Right lobe of liver (tissue), 6 donors: ENCODE measurements at regions not wholly inside any gene's neighbourhood (a gene's known extent, or its start where the extent isn't known, plus 50 kb on each side); places are given as distances from the start of the nearest gene placed in this dataset.

Experiments
- ATAC-seq, 4 donors: fragments of 200-7000 bp; cut with Tn5 transposase; one replicate each; pipeline ENCODE4 v1.9.1; 2020; ENCODE audit warnings: mild to moderate bottlenecking in 4 of 4, moderate library complexity in 4 of 4
- DNase-seq, 3 donors: peaks; one replicate each; pipeline ENCODE4 v3.0.0-alpha.2; 2020
- H3K27ac ChIP-seq, 3 donors: fragments of 200-600 bp; one replicate each; pipeline ENCODE4 v1.8.0; 2022
- H3K27me3 ChIP-seq, 2 donors: fragments of 200-600 bp; one replicate each; pipeline ENCODE4 v1.8.0; 2022
- H3K36me3 ChIP-seq, 4 donors: fragments of 200-600 bp; sonication (generic) in 1 of 4; one replicate each; pipeline versions ENCODE4 v1.5.1 to v1.8.0; 2017 to 2022; ENCODE audit warnings: control low read depth in 1 of 4
- H3K4me1 ChIP-seq, 4 donors: fragments of 200-600 bp; sonication (generic) in 1 of 4; one replicate each; pipeline versions ENCODE4 v1.5.1 to v1.8.0; 2017 to 2022; ENCODE audit warnings: control low read depth in 1 of 4
- H3K4me3 ChIP-seq, 3 donors: fragments of 200-600 bp; one replicate each; pipeline ENCODE4 v1.8.0; 2022
- H3K9me3 ChIP-seq, 4 donors: fragments of 200-600 bp; sonication (generic) in 1 of 4; one replicate each; pipeline versions ENCODE4 v1.5.1 to v1.8.0; 2017 to 2022; ENCODE audit warnings: control low read depth in 1 of 4
- POLR2A ChIP-seq: fragments of 450-650 bp; IDR thresholded peaks from one replicate; pipeline ENCODE4 v1.6.1; 2017; ENCODE audit warnings: antibody characterized with exemption, mild to moderate bottlenecking
- WGBS: methylation state at CpG from one replicate; pipeline ENCODE4 v1.1.6; 2018; ENCODE audit warnings: low coverage, low lambda C conversion rate; ENCODE audit not compliant: insufficient coverage; ENCODE audit errors: missing lambda C conversion rate; 5-methylcytosine and 5-hydroxymethylcytosine counted together
- intact Hi-C, 2 donors: fragments of 100-400 bp; cut with DNase I; formaldehyde crosslinking; loops; one replicate each; pipeline versions ENCODE4 v1.11.2 to v1.14.1; 2022
- TF ChIP-seq, protein P1 (sequence below), 4 donors: fragments of 200-600 bp in 3 of 4; fragments of 450-650 bp in 1 of 4; IDR thresholded peaks; one replicate each; pipeline versions ENCODE4 v1.5.1 to v1.8.0; 2016 to 2022; ENCODE audit warnings: antibody characterized with exemption in 4 of 4, mild to moderate bottlenecking in 2 of 4
- donor health status: DM: no; HTN: yes; CAD: no.
- donor health status: DM: no; HTN: no; CAD: no.
- donor health status: DM: no; HTN: no; CAD: no.
- donor health status: DM: no; HTN: yes; CAD: no.
- donor health status: DM: no; HTN: yes; CAD: no.

DNA sequence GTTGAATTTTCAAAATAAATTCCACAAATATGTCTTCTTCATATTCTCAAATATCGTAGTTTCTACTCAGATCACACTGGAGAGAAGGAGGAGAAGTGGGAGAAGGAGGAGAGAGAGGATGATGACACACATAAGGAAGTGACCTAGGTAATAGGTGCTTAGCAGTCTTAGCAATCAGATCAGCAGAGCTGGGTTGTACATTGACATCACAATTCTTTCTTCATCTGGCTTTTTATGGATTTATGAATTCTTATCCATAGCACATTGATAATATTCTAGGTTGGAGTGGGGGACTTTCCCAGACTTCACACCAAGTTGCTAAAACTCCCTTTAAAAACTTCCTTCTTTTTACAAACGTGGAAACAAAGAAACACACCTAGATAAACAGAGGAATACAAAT, 86.9 kb downstream of the FGF9 start:
- H3K4me1 ChIP-seq: peaks cover 0 to 10% (median 2%) of the 10 kb centered on the region in 4 donors
- TF ChIP-seq, protein P1, sequence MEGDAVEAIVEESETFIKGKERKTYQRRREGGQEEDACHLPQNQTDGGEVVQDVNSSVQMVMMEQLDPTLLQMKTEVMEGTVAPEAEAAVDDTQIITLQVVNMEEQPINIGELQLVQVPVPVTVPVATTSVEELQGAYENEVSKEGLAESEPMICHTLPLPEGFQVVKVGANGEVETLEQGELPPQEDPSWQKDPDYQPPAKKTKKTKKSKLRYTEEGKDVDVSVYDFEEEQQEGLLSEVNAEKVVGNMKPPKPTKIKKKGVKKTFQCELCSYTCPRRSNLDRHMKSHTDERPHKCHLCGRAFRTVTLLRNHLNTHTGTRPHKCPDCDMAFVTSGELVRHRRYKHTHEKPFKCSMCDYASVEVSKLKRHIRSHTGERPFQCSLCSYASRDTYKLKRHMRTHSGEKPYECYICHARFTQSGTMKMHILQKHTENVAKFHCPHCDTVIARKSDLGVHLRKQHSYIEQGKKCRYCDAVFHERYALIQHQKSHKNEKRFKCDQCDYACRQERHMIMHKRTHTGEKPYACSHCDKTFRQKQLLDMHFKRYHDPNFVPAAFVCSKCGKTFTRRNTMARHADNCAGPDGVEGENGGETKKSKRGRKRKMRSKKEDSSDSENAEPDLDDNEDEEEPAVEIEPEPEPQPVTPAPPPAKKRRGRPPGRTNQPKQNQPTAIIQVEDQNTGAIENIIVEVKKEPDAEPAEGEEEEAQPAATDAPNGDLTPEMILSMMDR (IDR thresholded peaks at IDR 0.05): no peak
- no peak for TF ChIP-seq POLR2A
- H3K36me3 ChIP-seq: no peaks in the 10 kb centered on the region
- WGBS: 22% methylated on average over 2 of the region's 2 CpGs
- H3K4me3 ChIP-seq: no peak overlapping the region
- no peak overlapping the region for H3K27ac ChIP-seq
- no peaks in the 10 kb centered on the region for H3K27me3 ChIP-seq
- DNase-seq (no peak), ATAC-seq (no peak)
- no peaks in the 10 kb centered on the region for H3K9me3 ChIP-seq
- intact Hi-C loops: no loop called here

DNA sequence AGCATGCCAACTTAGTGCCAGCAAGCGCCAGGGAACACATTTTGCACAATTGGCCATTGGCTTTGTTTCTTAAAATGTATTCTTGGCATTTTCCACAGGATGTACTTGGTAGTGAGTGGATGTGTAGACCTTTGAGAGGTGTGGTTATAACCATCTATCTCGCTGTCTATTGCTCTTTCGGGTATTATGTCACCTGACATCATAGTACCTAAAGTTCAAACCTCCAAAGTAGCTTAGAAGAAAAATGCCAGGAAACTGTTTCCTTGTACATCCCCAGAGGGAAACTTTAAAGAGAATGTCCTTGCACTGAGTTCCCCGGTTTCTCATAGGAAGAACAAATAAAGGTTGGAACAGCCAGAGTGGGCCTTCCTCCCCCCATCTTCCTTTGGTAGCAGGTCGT, 87.6 kb downstream of the FGF9 start:
- no peak overlapping the region for H3K27ac ChIP-seq
- H3K4me3 ChIP-seq: no peak overlapping the region
- DNase-seq (no peak), ATAC-seq (no peak)
- H3K9me3 ChIP-seq: no peaks in the 10 kb centered on the region
- intact Hi-C loops: no loop called here
- no peak for TF ChIP-seq POLR2A
- TF ChIP-seq, protein P1 (IDR thresholded peaks at IDR 0.05): no peak
- H3K4me1 ChIP-seq: peaks cover 0 to 3% (median 0%) of the 10 kb centered on the region in 4 donors
- no peaks in the 10 kb centered on the region for H3K27me3 ChIP-seq
- WGBS: 68% methylated on average over 5 of the region's 5 CpGs
- H3K36me3 ChIP-seq: no peaks in the 10 kb centered on the region

DNA sequence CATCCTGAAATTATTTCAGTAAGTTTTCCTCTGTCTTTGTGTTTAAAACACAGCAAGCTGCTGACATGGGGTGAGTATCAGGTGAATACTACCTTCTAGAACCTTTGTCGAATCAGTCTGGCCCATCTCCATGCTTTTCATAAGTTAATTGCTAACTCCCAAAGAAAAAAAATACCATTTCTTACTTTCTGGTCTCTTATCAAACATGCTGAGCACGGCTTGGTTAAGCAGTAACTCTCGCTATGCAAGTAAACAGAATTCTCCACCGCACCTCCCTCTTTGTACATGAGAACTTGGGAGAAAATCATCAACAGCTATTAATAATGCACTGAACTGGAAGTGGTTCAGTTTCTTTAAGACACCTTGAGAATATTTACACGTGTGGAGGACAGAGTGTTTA, 88.6 kb downstream of the FGF9 start:
- no peaks in the 10 kb centered on the region for H3K27me3 ChIP-seq

DNA sequence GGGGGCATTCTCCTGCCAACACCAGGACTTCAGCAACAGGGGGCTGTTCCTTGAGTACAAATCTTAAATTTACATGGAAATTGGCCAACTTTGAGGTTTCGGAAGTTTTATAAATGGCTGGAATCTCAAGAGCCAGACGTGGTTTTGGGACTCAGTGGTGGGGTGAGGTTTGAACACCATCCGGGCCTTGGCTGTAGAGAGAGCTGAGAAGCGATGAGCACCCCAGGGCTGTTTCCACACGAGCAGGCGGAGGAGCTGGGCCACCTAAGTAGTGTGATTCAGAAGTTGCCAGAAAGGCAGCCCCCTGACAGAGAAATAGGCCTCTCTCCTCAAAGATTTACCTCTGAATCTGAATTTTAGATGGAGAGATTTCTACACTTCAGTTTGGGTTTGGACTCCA, 89.0 kb downstream of the FGF9 start:
- Histone ChIP-seq H3K27ac (no peak overlapping the region), H3K36me3 (no peaks in the 10 kb centered on the region), H3K9me3 (no peaks in the 10 kb centered on the region), H3K4me1 (no peaks in the 10 kb centered on the region), H3K27me3 (no peaks in the 10 kb centered on the region), H3K4me3 (no peak overlapping the region)
- intact Hi-C loops: no loop called here
- ATAC-seq: no peak
- no peak for DNase-seq
- TF ChIP-seq POLR2A: no peak
- TF ChIP-seq, protein P1 (IDR thresholded peaks at IDR 0.05): no peak
- WGBS: 73% methylated on average over 5 of the region's 6 CpGs

More for the DNA sequence above, 88.6 kb downstream of the FGF9 start:
- Histone ChIP-seq H3K4me1 (no peaks in the 10 kb centered on the region), H3K27ac (no peak overlapping the region), H3K9me3 (no peaks in the 10 kb centered on the region), H3K36me3 (no peaks in the 10 kb centered on the region), H3K4me3 (no peak overlapping the region)
- WGBS: 38% methylated on average over 5 of the region's 5 CpGs
- TF ChIP-seq, protein P1 (IDR thresholded peaks at IDR 0.05): no peak
- no peak for TF ChIP-seq POLR2A
- intact Hi-C loops: no loop called here
- DNase-seq (no peak), ATAC-seq (no peak)

DNA sequence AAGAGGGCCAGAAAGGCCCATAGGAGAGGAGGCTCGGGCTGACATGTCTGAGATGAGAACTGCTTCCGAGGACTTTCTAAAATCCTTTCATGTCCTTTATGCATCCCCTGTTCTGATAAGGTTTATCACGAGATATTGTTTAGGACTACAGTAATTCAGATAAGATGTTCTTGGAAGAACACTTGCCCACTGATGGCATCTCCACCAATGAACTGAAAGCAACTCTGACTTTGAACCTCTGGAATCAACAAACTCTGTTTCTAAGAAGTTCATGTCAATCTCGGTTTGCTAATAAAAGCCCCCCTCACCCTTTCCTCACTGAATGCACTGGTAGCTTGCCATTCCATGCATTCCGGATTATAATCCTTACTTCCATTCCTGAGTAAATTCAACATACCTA, 90.9 kb downstream of the FGF9 start:
- DNase-seq (no peak), ATAC-seq (no peak)
- TF ChIP-seq POLR2A: no peak
- TF ChIP-seq, protein P1 (IDR thresholded peaks at IDR 0.05): no peak
- Histone ChIP-seq H3K4me3 (no peak overlapping the region), H3K4me1 (no peaks in the 10 kb centered on the region), H3K9me3 (no peaks in the 10 kb centered on the region), H3K27ac (no peak overlapping the region), H3K27me3 (no peaks in the 10 kb centered on the region), H3K36me3 (no peaks in the 10 kb centered on the region)
- intact Hi-C loops: no loop called here
- 58% methylated on average over 5 of the region's 5 CpGs for WGBS
